Fibroblast of pulmonary artery (primary cell): ENCODE measurements at regions not wholly inside any gene's neighbourhood (a gene's known extent, or its start where the extent isn't known, plus 50 kb on each side); places are given as distances from the start of the nearest gene placed in this dataset.

Source experiments
- DNase-seq: peaks from one replicate; pipeline ENCODE4 v3.0.0-alpha.2; 2010; ENCODE audit warnings: low read depth
- H3K4me3 ChIP-seq: replicated peaks from 2 replicates; pipeline ENCODE4 v1.5.1; 2011; ENCODE audit warnings: low read depth, mild to moderate bottlenecking, control low read depth, low read length, moderate library complexity
- TF ChIP-seq, protein P1 (sequence below): IDR thresholded peaks from 2 replicates; pipeline ENCODE4 v1.5.1; 2011; ENCODE audit warnings: mild to moderate bottlenecking, control low read depth, low read length, inconsistent platforms; ENCODE audit errors: missing control alignments

DNA sequence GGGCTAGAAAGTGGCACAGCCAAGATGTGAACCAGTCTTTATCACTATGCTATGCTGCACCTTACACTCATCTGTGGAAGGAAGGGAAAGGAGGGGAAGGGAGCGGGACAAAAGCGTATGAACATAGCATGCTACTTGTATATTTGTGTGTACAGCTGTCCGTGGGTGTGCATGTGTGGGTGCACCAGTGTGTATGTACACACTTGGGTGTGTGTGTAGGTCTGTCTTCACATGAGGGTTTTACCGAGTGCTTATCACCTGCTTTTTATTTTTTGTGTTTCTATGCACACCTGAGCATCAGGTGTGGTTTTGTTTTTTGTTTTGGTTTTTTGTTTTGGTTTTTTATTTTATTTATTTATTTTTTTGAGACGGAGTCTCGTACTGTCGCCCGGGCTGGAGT is 255.7 kb downstream of the RRAGC start:
- TF ChIP-seq, protein P1, sequence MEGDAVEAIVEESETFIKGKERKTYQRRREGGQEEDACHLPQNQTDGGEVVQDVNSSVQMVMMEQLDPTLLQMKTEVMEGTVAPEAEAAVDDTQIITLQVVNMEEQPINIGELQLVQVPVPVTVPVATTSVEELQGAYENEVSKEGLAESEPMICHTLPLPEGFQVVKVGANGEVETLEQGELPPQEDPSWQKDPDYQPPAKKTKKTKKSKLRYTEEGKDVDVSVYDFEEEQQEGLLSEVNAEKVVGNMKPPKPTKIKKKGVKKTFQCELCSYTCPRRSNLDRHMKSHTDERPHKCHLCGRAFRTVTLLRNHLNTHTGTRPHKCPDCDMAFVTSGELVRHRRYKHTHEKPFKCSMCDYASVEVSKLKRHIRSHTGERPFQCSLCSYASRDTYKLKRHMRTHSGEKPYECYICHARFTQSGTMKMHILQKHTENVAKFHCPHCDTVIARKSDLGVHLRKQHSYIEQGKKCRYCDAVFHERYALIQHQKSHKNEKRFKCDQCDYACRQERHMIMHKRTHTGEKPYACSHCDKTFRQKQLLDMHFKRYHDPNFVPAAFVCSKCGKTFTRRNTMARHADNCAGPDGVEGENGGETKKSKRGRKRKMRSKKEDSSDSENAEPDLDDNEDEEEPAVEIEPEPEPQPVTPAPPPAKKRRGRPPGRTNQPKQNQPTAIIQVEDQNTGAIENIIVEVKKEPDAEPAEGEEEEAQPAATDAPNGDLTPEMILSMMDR, result no peak
- no peak for DNase-seq
- H3K4me3 ChIP-seq, result no peak overlapping the region

DNA sequence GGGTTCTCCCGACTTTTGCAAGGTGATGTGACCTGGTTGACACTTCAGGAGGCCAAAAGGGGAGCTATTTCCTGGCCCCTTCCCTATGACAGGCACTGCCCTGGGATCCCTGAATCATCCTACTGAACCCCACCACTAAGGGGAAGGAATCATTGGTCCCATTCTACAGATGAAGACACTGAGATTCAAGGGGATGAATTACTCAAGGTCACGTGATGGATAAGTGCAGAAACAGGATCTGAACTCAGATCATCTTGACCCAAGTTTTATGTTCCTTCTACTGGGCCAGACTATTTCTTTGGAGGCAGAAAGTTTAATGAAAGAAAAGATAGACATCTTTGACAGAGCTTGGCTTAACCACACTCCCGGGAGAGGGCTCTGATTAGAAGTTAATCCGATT is 258.7 kb downstream of the RRAGC start:
- TF ChIP-seq, protein P1, result no peak
- H3K4me3 ChIP-seq, result no peak overlapping the region
- DNase-seq, result no peak

DNA sequence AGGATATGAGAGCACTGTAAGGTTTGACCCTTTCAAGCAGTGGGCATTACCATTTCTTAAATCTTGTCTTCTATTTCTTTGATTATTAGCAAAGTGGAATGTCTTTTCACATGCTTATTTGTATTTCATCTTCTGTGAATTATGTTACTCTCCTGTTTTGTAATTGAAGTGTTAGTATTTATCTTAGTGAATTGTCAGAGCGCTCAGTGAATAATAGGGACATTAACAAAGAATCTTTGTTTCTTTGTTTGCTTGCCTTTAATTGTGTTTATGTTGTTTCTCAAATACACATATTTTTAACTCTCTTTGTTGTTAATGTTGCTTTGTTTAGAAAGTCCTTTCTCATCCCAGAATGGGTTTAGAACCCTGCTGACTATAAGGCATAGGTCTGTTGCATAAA is 259.3 kb downstream of the RRAGC start:
- DNase-seq, result no peak
- TF ChIP-seq, protein P1, result no peak
- H3K4me3 ChIP-seq, result no peak overlapping the region

DNA sequence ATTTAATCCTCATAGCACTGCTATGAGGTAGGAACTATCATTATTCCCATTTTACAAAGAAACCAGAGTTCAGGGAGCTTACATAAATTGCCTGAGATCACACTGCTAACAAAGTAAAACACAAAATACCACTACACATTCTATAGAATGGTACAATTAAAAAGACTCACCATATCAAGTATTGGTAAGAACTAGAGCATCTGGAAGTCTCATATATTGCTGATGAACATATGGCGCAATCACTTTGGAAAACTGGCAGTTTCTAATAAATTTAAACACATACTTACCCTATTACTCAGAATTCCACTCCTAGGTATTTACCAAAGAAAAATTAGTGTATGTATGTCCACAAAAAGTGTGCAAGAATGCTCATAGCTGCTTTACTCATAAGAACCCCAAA is 261.5 kb downstream of the RRAGC start:
- DNase-seq, result no peak
- TF ChIP-seq, protein P1, result no peak
- no peak overlapping the region for H3K4me3 ChIP-seq

DNA sequence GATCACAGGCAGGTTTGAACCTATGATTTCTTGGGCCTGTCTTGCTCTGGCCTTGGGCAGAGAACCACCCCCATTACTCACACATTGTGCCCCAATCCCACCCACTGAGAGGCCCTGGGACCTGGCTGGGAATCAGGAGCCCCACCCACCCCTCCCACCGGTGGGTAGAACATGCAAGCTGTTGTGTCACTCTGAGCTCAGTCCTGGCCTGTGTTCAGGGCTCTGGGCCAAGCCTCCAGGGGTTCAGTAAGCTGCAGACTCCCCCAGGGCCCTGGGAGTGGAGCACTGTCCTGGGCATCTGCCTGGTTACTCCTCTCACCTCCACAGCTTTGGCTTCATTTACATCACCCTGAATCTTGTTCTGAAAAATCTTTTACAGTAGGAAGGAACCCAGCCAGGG is 270.5 kb downstream of the RRAGC start:
- DNase-seq, result peak; percentile 17
- TF ChIP-seq, protein P1, result no peak
- H3K4me3 ChIP-seq, result no peak overlapping the region

DNA sequence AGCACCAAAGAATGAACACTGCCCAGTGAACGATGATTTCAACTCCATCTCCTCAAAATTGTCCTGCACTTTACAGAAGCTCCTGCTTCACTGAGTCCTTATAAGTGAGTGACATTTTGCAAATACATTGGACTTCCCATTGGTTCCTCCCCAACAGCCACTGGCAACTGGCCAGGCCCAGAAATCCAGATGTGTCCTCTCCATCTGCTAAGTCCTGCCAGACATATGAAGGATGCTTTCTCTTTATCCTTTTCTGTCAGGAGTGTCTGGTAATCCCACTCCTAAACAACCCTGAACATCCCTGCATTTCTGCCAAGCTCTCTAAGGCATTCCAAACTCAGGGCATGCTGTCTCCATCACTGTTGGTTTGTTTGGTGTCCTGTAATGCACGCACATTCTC is 271.8 kb downstream of the RRAGC start:
- DNase-seq, result no peak
- TF ChIP-seq, protein P1, result no peak
- no peak overlapping the region for H3K4me3 ChIP-seq

DNA sequence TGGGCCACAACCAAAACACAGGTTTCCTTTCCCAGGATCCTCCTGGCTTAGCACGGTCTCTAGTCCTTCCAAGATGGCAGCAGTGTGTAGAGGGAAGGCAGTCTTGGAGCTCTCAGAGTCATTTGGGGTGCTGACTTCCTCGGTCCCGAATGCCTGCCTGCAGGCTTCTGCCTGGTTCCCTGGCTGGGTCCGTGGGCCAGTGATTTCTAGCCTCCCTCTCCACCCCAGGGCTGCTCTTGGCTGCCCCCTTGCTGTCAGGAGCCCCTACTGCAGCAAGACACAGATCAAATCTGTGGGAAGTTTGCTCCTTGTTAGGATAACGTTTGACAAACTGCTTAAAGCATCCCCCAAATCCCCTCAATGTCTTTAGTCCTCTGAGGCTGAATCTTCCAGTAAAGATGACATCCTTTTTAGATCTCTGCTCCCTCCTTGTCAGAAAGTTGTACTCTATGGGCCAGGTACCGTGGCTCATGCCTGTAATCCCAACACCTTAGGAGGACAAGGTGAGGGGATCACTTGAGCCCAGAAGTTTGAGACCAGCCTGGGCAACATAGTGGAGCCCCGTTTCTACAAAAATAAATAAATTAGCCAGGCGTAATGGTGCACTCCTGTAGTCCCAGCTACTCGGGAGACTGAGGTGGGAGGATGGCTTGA is 272.5 kb downstream of the RRAGC start:
- DNase-seq, result peak; percentile 19
- H3K4me3 ChIP-seq, result no peak overlapping the region
- TF ChIP-seq, protein P1, result peak; percentile 71
